GM21515 (cell line): ENCODE measurements at regions not wholly inside any gene's neighbourhood (a gene's known extent, or its start where the extent isn't known, plus 50 kb on each side); places are given as distances from the start of the nearest gene placed in this dataset.

Experiments used
- ATAC-seq: cut with Tn5 transposase; IDR thresholded peaks from one replicate; pipeline ENCODE4 v1.9.1; 2021; ENCODE audit not compliant: unreplicated experiment

- no peak for ATAC-seq
Measured at GRCh38 chr3:67723863-67724262, 69.5 kb upstream of the SUCLG2 start.

GRCh38 chr3:67719333-67719732 lies 64.9 kb upstream of the SUCLG2 start:
- ATAC-seq = no peak

GRCh38 chr3:67715971-67716370 lies 61.6 kb upstream of the SUCLG2 start:
- ATAC-seq = no peak

GRCh38 chr3:67713764-67714469 lies 59.5 kb upstream of the SUCLG2 start:
- no peak for ATAC-seq

- no peak for ATAC-seq
Measured at GRCh38 chr3:67712259-67712658, 57.8 kb upstream of the SUCLG2 start.

- no peak for ATAC-seq
Measured at GRCh38 chr3:67710396-67710795, 56.0 kb upstream of the SUCLG2 start.

GRCh38 chr3:67706934-67707333 lies 52.5 kb upstream of the SUCLG2 start:
- ATAC-seq = no peak

GRCh38 chr3:67704322-67704721 lies 49.9 kb upstream of the SUCLG2 start:
- no peak for ATAC-seq
